ENCODE measurements at regions not wholly inside any gene's neighbourhood (a gene's known extent, or its start where the extent isn't known, plus 50 kb on each side); places are given as distances from the start of the nearest gene placed in this dataset.

DNA sequence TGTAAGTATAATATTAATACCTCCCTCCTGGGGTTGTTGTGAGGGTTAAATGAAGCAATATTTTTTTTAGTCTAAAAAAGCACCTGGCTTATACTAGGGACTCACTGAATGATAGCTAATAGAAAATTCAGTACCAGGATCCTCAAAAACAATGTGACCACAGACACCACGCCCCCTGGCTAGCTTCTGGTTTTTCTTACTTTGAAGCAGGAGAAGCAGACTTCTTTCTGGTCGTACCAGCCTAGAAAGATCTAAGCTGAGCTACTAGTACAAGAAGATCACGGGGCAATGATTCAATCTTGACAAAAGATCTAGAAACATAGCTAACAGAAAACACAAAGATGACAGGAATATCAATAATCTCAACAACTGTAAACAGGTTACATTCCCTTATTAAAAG lies 218.5 kb upstream of the SLC30A5 start:
- DNase-seq (ENCODE audit: low spot score in 2 of 2) = no peak
- TF ChIP-seq, protein P1, sequence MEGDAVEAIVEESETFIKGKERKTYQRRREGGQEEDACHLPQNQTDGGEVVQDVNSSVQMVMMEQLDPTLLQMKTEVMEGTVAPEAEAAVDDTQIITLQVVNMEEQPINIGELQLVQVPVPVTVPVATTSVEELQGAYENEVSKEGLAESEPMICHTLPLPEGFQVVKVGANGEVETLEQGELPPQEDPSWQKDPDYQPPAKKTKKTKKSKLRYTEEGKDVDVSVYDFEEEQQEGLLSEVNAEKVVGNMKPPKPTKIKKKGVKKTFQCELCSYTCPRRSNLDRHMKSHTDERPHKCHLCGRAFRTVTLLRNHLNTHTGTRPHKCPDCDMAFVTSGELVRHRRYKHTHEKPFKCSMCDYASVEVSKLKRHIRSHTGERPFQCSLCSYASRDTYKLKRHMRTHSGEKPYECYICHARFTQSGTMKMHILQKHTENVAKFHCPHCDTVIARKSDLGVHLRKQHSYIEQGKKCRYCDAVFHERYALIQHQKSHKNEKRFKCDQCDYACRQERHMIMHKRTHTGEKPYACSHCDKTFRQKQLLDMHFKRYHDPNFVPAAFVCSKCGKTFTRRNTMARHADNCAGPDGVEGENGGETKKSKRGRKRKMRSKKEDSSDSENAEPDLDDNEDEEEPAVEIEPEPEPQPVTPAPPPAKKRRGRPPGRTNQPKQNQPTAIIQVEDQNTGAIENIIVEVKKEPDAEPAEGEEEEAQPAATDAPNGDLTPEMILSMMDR (IDR thresholded peaks at IDR 0.05) = no peak
- TF ChIP-seq POLR2A (IDR thresholded peaks at IDR 0.05) = no peak
- H3K4me3 ChIP-seq (ENCODE audit: low read depth, poor library complexity, severe bottlenecking) = no peak overlapping the region
- intact Hi-C loops (cut with DNase I; ENCODE audit: low total_unique reads) = no loop called here
- WGBS, 2 donors = 78% methylated on average over 3 of the region's 3 CpGs

DNA sequence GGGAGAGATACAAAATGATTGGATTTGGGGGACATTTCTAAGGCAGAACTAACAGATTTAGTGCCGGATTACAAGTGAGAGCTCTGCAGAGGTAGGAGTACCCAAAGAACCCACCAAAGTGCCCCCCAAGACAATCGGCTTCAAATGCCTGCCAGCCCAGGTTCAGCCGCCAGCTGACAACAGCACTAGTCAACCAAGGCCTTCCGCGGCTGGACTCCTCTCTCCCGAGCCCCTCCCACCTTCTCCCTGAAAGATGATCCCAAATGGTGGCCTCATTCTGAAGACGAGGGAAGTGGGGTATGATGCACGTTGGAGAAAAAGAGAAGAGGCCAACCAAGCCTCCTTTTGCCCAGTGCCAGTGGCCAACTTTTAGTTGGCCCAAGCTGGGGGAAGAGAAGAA lies 210.4 kb upstream of the SLC30A5 start:
- no peak for DNase-seq (ENCODE audit: low spot score in 2 of 2)

DNA sequence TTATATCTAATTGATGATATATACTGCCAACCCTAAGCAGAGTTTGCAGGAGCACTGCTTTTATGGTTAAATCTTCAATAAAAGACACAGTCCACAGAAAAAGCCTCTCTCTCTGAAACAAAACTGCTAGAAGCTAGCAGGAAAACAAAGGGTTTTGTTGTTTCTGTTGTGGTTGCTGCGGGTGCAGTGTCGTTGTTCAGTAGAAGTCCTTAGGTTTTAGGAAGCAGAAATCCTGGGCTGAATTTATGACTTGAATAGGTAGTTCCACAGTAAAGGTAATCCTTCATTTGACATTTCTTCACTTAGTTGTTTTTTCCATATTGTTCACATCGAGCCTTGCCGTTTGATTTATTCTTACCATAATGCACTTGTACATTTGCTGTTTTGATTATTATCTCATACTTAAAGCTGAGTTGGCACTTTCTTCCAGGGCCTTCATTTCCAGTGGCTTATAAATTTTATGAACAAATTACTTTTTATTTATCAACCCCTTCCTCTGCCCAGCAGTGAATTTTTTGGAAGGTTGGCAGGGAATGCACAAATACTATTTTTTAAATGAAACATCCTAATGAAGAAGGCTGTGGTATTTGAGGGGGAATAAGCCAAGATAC lies 209.6 kb upstream of the SLC30A5 start:
- TF ChIP-seq, protein P1 (IDR thresholded peaks at IDR 0.05) = no peak
- TF ChIP-seq POLR2A (IDR thresholded peaks at IDR 0.05) = no peak
- no peak for DNase-seq (ENCODE audit: low spot score in 2 of 2)
- intact Hi-C loops (cut with DNase I; ENCODE audit: low total_unique reads) = no loop called here

More for the DNA sequence above, 210.4 kb upstream of the SLC30A5 start:
- no peak overlapping the region for H3K4me3 ChIP-seq (ENCODE audit: low read depth, poor library complexity, severe bottlenecking)
- TF ChIP-seq, protein P1 (IDR thresholded peaks at IDR 0.05) = no peak
- no peak for TF ChIP-seq POLR2A (IDR thresholded peaks at IDR 0.05)
- WGBS, 2 donors = 81 to 91% methylated on average over 8 of the region's 8 CpGs
- intact Hi-C loops (cut with DNase I; ENCODE audit: low total_unique reads) = no loop called here

DNA sequence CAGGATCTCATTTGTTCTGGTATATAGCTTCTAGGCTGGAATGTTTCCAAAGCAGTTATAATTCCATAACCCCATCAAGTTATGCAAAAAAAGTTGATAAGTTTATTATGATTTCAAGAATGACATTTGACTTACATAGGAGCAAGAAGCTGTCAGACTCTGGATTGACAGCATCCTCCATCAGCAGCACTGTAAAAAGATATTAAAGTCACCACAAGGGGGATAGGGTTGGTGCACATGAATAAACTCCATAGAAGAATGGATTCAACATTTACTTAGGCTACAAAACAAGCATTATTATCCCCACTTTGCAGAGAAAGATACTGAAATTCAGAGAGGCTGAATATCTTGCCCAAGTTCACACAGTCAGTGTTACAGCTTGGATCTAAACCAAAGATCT lies 208.9 kb upstream of the SLC30A5 start:
- no peak overlapping the region for H3K4me3 ChIP-seq (ENCODE audit: low read depth, poor library complexity, severe bottlenecking)
- intact Hi-C loops (cut with DNase I; ENCODE audit: low total_unique reads) = no loop called here
- TF ChIP-seq POLR2A (IDR thresholded peaks at IDR 0.05) = no peak
- TF ChIP-seq, protein P1 (IDR thresholded peaks at IDR 0.05) = no peak
- no peak for DNase-seq (ENCODE audit: low spot score in 2 of 2)

More for the DNA sequence above, 209.6 kb upstream of the SLC30A5 start:
- no peak overlapping the region for H3K4me3 ChIP-seq (ENCODE audit: low read depth, poor library complexity, severe bottlenecking)
- 55 to 64% methylated on average over 4 of the region's 4 CpGs for WGBS, 2 donors

DNA sequence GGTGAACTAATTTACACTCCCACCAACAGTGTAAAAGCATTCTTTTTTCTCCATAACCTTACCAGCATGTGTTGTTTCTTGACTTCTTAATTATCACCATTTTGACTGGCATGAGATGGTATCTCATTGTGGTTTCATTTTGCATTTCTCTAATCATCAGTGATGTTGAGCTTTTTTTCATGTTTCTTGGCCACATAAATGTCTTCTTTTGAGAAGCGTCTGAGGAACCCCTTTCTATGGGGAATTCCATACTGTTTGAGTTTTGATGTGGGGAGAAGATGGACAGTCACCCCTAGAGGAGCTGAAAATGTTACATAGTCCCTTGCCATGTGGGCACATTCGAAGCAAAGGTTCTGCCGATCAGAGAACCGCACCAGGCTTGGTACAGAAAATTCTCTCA lies 207.0 kb upstream of the SLC30A5 start:
- intact Hi-C loops (cut with DNase I; ENCODE audit: low total_unique reads) = no loop called here
- WGBS, 2 donors = 90 to 97% methylated on average over 4 of the region's 4 CpGs
- no peak for TF ChIP-seq POLR2A (IDR thresholded peaks at IDR 0.05)
- TF ChIP-seq, protein P1 (IDR thresholded peaks at IDR 0.05) = no peak

DNA sequence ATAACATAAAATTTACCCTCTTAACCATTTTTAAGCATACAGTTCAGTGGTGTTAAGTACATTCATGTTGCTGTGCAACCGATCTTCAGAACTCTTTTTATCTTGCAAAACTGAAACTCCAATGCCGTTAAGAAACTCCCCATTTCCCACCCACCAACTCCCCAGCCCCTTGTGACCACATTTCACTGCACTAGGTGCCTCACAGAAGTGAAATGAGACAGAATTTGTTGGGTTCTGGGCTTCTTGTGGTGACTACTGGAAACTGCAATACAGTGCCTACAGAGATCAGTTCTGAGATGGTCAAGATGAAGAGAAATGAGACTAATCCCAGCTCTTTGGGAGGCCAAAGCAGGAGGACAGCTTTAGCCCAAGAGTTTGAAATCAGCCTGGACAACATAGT lies 202.1 kb upstream of the SLC30A5 start:
- no peak overlapping the region for H3K4me3 ChIP-seq (ENCODE audit: low read depth, poor library complexity, severe bottlenecking)
- intact Hi-C loops (cut with DNase I; ENCODE audit: low total_unique reads) = no loop called here
- 88 to 91% methylated on average over 2 of the region's 2 CpGs for WGBS, 2 donors
- no peak for DNase-seq (ENCODE audit: low spot score in 2 of 2)
- no peak for TF ChIP-seq POLR2A (IDR thresholded peaks at IDR 0.05)
- TF ChIP-seq, protein P1 (IDR thresholded peaks at IDR 0.05) = no peak

More for the DNA sequence above, 207.0 kb upstream of the SLC30A5 start:
- DNase-seq (ENCODE audit: low spot score in 2 of 2) = no peak
- no peak overlapping the region for H3K4me3 ChIP-seq (ENCODE audit: low read depth, poor library complexity, severe bottlenecking)

All from lower leg skin (tissue), 4 donors.